ENCODE measurements at regions not wholly inside any gene's neighbourhood (a gene's known extent, or its start where the extent isn't known, plus 50 kb on each side); places are given as distances from the start of the nearest gene placed in this dataset.

GRCh38 chr11:92443199-92443598, 218.6 kb downstream of the FAT3 start:
- TF ChIP-seq POLR2AphosphoS5 (IDR thresholded peaks at IDR 0.05; ENCODE audit: low read depth, low read length) (no peak), POLR2A (IDR thresholded peaks at IDR 0.05; ENCODE audit: low read depth, low read length) (no peak)
